WTC11 (cell line): ENCODE measurements at regions not wholly inside any gene's neighbourhood (a gene's known extent, or its start where the extent isn't known, plus 50 kb on each side); places are given as distances from the start of the nearest gene placed in this dataset.

Experiments
- ATF6 ChIP-seq: sonication (generic); formaldehyde crosslinking; IDR thresholded peaks from 2 replicates; pipeline ENCODE4 v1.8.1; 2023; ENCODE audit warnings: mild to moderate bottlenecking, missing genetic modification reagents
- CTCF ChIP-seq: fragments of 200-600 bp; IDR thresholded peaks from 2 replicates; pipeline ENCODE4 v1.8.0; 2022; ENCODE audit warnings: antibody characterized with exemption
- E2F5 ChIP-seq: sonication (generic); formaldehyde crosslinking; IDR thresholded peaks from 2 replicates; pipeline ENCODE4 v1.8.1; 2022; ENCODE audit warnings: mild to moderate bottlenecking, moderate library complexity, missing genetic modification reagents
- NFYB ChIP-seq: sonication (generic); formaldehyde crosslinking; conservative IDR thresholded peaks from 2 replicates; pipeline ENCODE4 v1.8.0; 2022; ENCODE audit warnings: low read depth, missing genetic modification reagents
- TCF7 ChIP-seq: sonication (generic); formaldehyde crosslinking; IDR thresholded peaks from 2 replicates; pipeline ENCODE4 v1.8.0; 2022; ENCODE audit warnings: mild to moderate bottlenecking, low read depth, missing genetic modification reagents, moderate library complexity
- TEAD4 ChIP-seq: sonication (generic); formaldehyde crosslinking; IDR thresholded peaks from 2 replicates; pipeline ENCODE4 v1.8.0; 2022; ENCODE audit warnings: mild to moderate bottlenecking, missing genetic modification reagents
- USF2 ChIP-seq: sonication (generic); formaldehyde crosslinking; IDR thresholded peaks from 2 replicates; pipeline ENCODE4 v1.8.1; 2023; ENCODE audit warnings: mild to moderate bottlenecking, missing genetic modification reagents, moderate library complexity
- TF ChIP-seq, protein P1 (sequence below): sonication (generic); formaldehyde crosslinking; IDR thresholded peaks from 2 replicates; pipeline ENCODE4 v1.8.0; 2022; ENCODE audit warnings: mild to moderate bottlenecking, missing genetic modification reagents

DNA sequence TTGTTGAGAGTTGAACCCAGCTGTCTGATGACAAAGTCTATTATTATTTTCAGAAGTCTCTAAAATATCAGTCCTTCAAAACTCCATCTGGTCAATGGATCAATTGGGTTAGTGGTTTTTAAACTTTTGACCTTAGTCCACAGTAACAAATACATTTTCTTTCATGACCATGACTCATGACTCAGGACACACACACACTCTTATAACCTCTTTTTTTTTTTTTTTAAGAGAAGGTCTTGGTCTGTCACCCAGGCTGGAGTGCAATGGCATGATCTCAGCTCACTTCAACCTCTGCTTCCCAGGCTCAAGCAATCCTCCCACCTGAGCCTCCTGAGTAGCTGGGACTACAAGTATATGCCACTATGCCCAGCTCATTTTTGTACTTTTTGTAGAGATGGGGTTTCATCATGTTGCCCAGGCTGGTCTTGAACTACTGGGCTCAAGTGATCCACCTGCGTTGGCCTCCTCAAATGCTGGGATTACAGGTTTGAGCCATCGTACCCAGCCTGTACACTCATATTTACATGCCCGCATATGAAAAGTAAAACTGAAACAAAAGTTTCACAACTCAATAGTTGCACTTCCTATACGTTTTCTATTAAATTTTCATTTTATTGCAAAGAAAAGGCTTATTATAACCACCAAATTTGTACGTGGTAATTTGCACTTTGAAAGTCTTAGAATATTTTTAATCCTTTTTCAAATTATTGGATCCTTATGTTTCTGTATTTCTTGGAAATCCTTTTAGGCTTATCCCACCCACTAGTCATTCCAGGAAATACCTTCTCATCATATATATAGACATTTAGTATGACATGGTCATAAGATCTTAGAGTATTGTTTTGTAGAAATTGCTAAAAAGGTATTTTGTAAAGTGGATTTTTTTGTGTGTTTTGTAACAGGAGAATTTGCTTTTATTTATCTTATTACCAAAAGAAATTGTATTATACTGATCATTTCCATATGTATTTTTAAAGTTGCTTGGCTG is 199.0 kb downstream of the LPIN1 start:
- TF ChIP-seq CTCF (no peak), ATF6 (CRISPR knock-in tag) (no peak), TCF7 (CRISPR knock-in tag) (no peak), TEAD4 (CRISPR knock-in tag) (no peak), NFYB (no peak), E2F5 (CRISPR knock-in tag) (no peak), USF2 (CRISPR knock-in tag) (no peak)
- TF ChIP-seq, protein P1, sequence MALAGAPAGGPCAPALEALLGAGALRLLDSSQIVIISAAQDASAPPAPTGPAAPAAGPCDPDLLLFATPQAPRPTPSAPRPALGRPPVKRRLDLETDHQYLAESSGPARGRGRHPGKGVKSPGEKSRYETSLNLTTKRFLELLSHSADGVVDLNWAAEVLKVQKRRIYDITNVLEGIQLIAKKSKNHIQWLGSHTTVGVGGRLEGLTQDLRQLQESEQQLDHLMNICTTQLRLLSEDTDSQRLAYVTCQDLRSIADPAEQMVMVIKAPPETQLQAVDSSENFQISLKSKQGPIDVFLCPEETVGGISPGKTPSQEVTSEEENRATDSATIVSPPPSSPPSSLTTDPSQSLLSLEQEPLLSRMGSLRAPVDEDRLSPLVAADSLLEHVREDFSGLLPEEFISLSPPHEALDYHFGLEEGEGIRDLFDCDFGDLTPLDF (CRISPR knock-in tag): no peak
